IMR-90 (cell line): ENCODE measurements at regions not wholly inside any gene's neighbourhood (a gene's known extent, or its start where the extent isn't known, plus 50 kb on each side); places are given as distances from the start of the nearest gene placed in this dataset.

Experiments used
- ATAC-seq: fragments of 200-7000 bp; cut with Tn5 transposase; 2 replicates; pipeline ENCODE4 v1.9.1; 2020; ENCODE audit warnings: low read depth, mild to moderate bottlenecking, moderate library complexity
- BruUV-seq: library from RNA; stranded (reverse); fragments of 400-500 nt; replicated peaks from 2 replicates; lab custom pipeline; 2021; lab: Mats Ljungman, UMichigan
- CTCF ChIA-PET: fragments of 300-600 bp; formaldehyde crosslinking; extraction: SDS; loops from one replicate; lab custom pipeline; 2021; ENCODE audit warnings: antibody characterized with exemption; lab: Yijun Ruan, JAX
- POLR2A ChIA-PET: fragments of 300-600 bp; sonication (Branson Sonifier 250); formaldehyde crosslinking; loops from one replicate; lab custom pipeline; 2022; ENCODE audit warnings: antibody characterized with exemption; ENCODE audit not compliant: unreplicated experiment; lab: Charles Lee
- DNase-seq: peaks from one replicate; pipeline ENCODE4 v3.0.0; 2013
- H2AFZ ChIP-seq: replicated peaks from 2 replicates; pipeline ENCODE3; 2013; ENCODE audit warnings: low read length, mild to moderate bottlenecking; ENCODE audit not compliant: poor library complexity
- H2AK5ac ChIP-seq: 2 replicates; pipeline ENCODE4 v1.6.1; 2013; ENCODE audit warnings: low read depth, low read length, inconsistent platforms
- H2AK9ac ChIP-seq: replicated peaks from 2 replicates; pipeline ENCODE3; 2013; ENCODE audit warnings: mild to moderate bottlenecking, low read depth, low read length, moderate library complexity; ENCODE audit not compliant: poor library complexity
- H2BK120ac ChIP-seq: 2 replicates; pipeline ENCODE4 v1.6.1; 2013; ENCODE audit warnings: low read depth, low read length, inconsistent platforms
- H2BK15ac ChIP-seq: 3 replicates; pipeline ENCODE4 v1.6.1; 2013; ENCODE audit warnings: low read depth, low read length, inconsistent platforms
- H2BK20ac ChIP-seq: 2 replicates; pipeline ENCODE4 v1.6.1; 2013; ENCODE audit warnings: low read depth, mild to moderate bottlenecking, inconsistent platforms, low read length, moderate library complexity
- H2BK5ac ChIP-seq: 2 replicates; pipeline ENCODE4 v1.6.1; 2013; ENCODE audit warnings: mild to moderate bottlenecking, low read depth, low read length, inconsistent platforms; ENCODE audit not compliant: poor library complexity, severe bottlenecking
- H3K14ac ChIP-seq: replicated peaks from 2 replicates; pipeline ENCODE4 v1.6.1; 2013; ENCODE audit warnings: low read depth, low read length, inconsistent platforms
- H3K18ac ChIP-seq: 2 replicates; pipeline ENCODE4 v1.6.1; 2013; ENCODE audit warnings: low read depth, low read length, control low read depth
- H3K23ac ChIP-seq: 2 replicates; pipeline ENCODE4 v1.6.1; 2013; ENCODE audit warnings: low read depth, low read length, inconsistent platforms
- H3K27ac ChIP-seq: 2 replicates; pipeline ENCODE4 v1.5.1; 2013; ENCODE audit warnings: mild to moderate bottlenecking, control low read depth, low read length; ENCODE audit not compliant: insufficient read depth
- H3K27me3 ChIP-seq: 2 replicates; pipeline ENCODE4 v1.6.1; 2013; ENCODE audit warnings: low read length; ENCODE audit not compliant: control insufficient read depth, insufficient read depth
- H3K36me3 ChIP-seq: 2 replicates; pipeline ENCODE4 v1.6.1; 2013; ENCODE audit warnings: low read length, mixed read lengths; ENCODE audit not compliant: control insufficient read depth, insufficient read depth
- H3K4ac ChIP-seq: 2 replicates; pipeline ENCODE4 v1.6.1; 2013; ENCODE audit warnings: low read depth, low read length, inconsistent platforms
- H3K4me1 ChIP-seq: 2 replicates; pipeline ENCODE4 v1.6.1; 2013; ENCODE audit warnings: low read length, mixed read lengths; ENCODE audit not compliant: control insufficient read depth, insufficient read depth
- H3K4me2 ChIP-seq: 2 replicates; pipeline ENCODE4 v1.6.1; 2013; ENCODE audit warnings: low read depth, mild to moderate bottlenecking, control low read depth, low read length, moderate library complexity
- H3K4me3 ChIP-seq: 2 replicates; pipeline ENCODE4 v1.5.1; 2013; ENCODE audit warnings: low read depth, mild to moderate bottlenecking, control low read depth, low read length, moderate library complexity; ENCODE audit not compliant: insufficient read depth
- H3K56ac ChIP-seq: 2 replicates; pipeline ENCODE4 v1.6.1; 2013; ENCODE audit warnings: low read length, inconsistent platforms; ENCODE audit not compliant: insufficient read depth; ENCODE audit errors: extremely low read depth
- H3K79me1 ChIP-seq, 2 experiments: 2 replicates each; pipeline ENCODE4 v1.6.1; 2013; ENCODE audit warnings: low read length in 2 of 2, inconsistent platforms in 1 of 2, low read depth in 1 of 2
- H3K9ac ChIP-seq: 2 replicates; pipeline ENCODE4 v1.6.1; 2013; ENCODE audit warnings: low read depth, low read length, control low read depth
- H3K9me1 ChIP-seq: 2 replicates; pipeline ENCODE4 v1.6.1; 2013; ENCODE audit warnings: low read length, inconsistent platforms; ENCODE audit not compliant: insufficient read depth
- H3K9me3 ChIP-seq: 2 replicates; pipeline ENCODE4 v1.6.1; 2013; ENCODE audit warnings: low read length; ENCODE audit not compliant: control insufficient read depth, insufficient read depth
- H4K20me1 ChIP-seq: 2 replicates; pipeline ENCODE4 v1.6.1; 2013; ENCODE audit warnings: low read length, inconsistent platforms; ENCODE audit not compliant: insufficient read depth
- H4K5ac ChIP-seq: 2 replicates; pipeline ENCODE4 v1.6.1; 2013; ENCODE audit warnings: mild to moderate bottlenecking, low read depth, low read length, control low read depth
- H4K8ac ChIP-seq, 2 experiments: 2 replicates each; pipeline ENCODE4 v1.6.1; 2013; ENCODE audit warnings: low read depth in 2 of 2, low read length in 2 of 2, control low read depth in 1 of 2, inconsistent platforms in 1 of 2
- H4K91ac ChIP-seq: 2 replicates; pipeline ENCODE4 v1.6.1; 2013; ENCODE audit warnings: low read depth, low read length, inconsistent platforms; ENCODE audit not compliant: insufficient read depth
- BHLHE40 ChIP-seq: fragments of 150-350 bp; IDR thresholded peaks from 2 replicates; pipeline ENCODE4 v1.6.1; 2016; ENCODE audit warnings: mild to moderate bottlenecking, low read depth, low read length
- CEBPB ChIP-seq: IDR thresholded peaks from 2 replicates; pipeline ENCODE4 v1.6.1; 2012; ENCODE audit warnings: low read depth, low read length, improper control_type of control experiment
- CHD1 ChIP-seq: IDR thresholded peaks from 2 replicates; pipeline ENCODE4 v1.6.1; 2012; ENCODE audit warnings: low read depth, low read length, improper control_type of control experiment
- CTCF ChIP-seq: conservative IDR thresholded peaks from 2 replicates; pipeline ENCODE4 v1.5.1; 2012; ENCODE audit warnings: mild to moderate bottlenecking, low read depth, low read length, improper control_type of control experiment
- ELK1 ChIP-seq: fragments of 150-350 bp; IDR thresholded peaks from 2 replicates; pipeline ENCODE4 v1.6.1; 2016; ENCODE audit warnings: low read depth, mild to moderate bottlenecking, low read length, moderate library complexity, borderline replicate concordance
- NFE2L2 ChIP-seq: fragments of 150-350 bp; IDR thresholded peaks from 2 replicates; pipeline ENCODE4 v1.6.1; 2016; ENCODE audit warnings: low read depth, mild to moderate bottlenecking, low read length
- RAD21 ChIP-seq: IDR thresholded peaks from 2 replicates; pipeline ENCODE4 v1.6.1; 2012; ENCODE audit warnings: low read length, improper control_type of control experiment
- SMC3 ChIP-seq: fragments of 150-350 bp; IDR thresholded peaks from 2 replicates; pipeline ENCODE4 v1.6.1; 2016; ENCODE audit warnings: low read depth, mild to moderate bottlenecking, antibody characterized with exemption, low read length, moderate library complexity
- USF2 ChIP-seq: fragments of 150-350 bp; IDR thresholded peaks from 2 replicates; pipeline ENCODE4 v1.6.1; 2017; ENCODE audit warnings: mild to moderate bottlenecking, antibody characterized with exemption, low read length, low read depth
- WGBS, 2 experiments: methylation state at CpG; one replicate each; pipeline versions ENCODE4 v1.1.5 to v1.1.7; 2013; ENCODE audit warnings: missing lambda C conversion rate in 2 of 2; ENCODE audit not compliant: insufficient read length in 1 of 2; ENCODE audit errors: extremely low coverage in 2 of 2; 5-methylcytosine and 5-hydroxymethylcytosine counted together
- dilution Hi-C: fragments of 300-500 bp; cut with HindIII; formaldehyde crosslinking; loops from one replicate; pipeline ENCODE4 v1.14.3; 2018; ENCODE audit warnings: low sequenced_read_pairs; ENCODE audit not compliant: unreplicated experiment
- in situ Hi-C: fragments of 300-500 bp; cut with MboI; formaldehyde crosslinking; loops from 3 replicates; pipeline ENCODE4 v1.14.3; 2019; ENCODE audit warnings: low sequenced_read_pairs, inconsistent platforms, mixed read lengths
- intact Hi-C: fragments of 100-400 bp; cut with micrococcal nuclease; formaldehyde crosslinking; loops from 2 replicates; pipeline ENCODE4 v1.10.0; 2022

GRCh38 chr4:117844594-117844993 is 189.7 kb upstream of the NDST3 start:
- no peaks in the 10 kb centered on the region for H3K4me1 ChIP-seq
- no peak overlapping the region for H2AK5ac ChIP-seq
- DNase-seq (no peak), ATAC-seq (no peak)
- H2BK20ac ChIP-seq, result no peak overlapping the region
- H2AFZ ChIP-seq, result no peak overlapping the region
- TF ChIP-seq ELK1, result no peak
- TF ChIP-seq SMC3, result no peak
- TF ChIP-seq NFE2L2, result no peak
- no peak for TF ChIP-seq USF2
- no peak for TF ChIP-seq CEBPB
- no peak for TF ChIP-seq CTCF
- no peak for TF ChIP-seq RAD21
- TF ChIP-seq CHD1, result no peak
- no peak for TF ChIP-seq BHLHE40
- H4K5ac ChIP-seq, result no peak overlapping the region
- in situ Hi-C loops, result no loop called here
- H2BK120ac ChIP-seq, result no peak overlapping the region
- H2BK15ac ChIP-seq, result no peak overlapping the region
- ChIA-PET CTCF (interaction anchor here (0.5 kb wide), 1 partner anchor 169 kb away, joined by 3 read pairs; no protein-coding TSS in a partner anchor), POLR2A (no interaction called here)
- no peak overlapping the region for H3K23ac ChIP-seq
- H3K36me3 ChIP-seq, result no peaks in the 10 kb centered on the region
- no peaks in the 10 kb centered on the region for H3K27me3 ChIP-seq
- no peak overlapping the region for H3K4ac ChIP-seq
- H3K4me2 ChIP-seq, result no peak overlapping the region
- intact Hi-C loops, result no loop called here
- no peak overlapping the region for H3K14ac ChIP-seq
- H3K27ac ChIP-seq, result no peak overlapping the region
- no CpG with 5 or more reads among the region's 1 CpG for WGBS, 2 experiments
- no peaks in the 10 kb centered on the region for H3K9me3 ChIP-seq
- no peak overlapping the region for H2BK5ac ChIP-seq
- H4K91ac ChIP-seq, result no peak overlapping the region
- BruUV-seq, result no TSS peak
- no peak overlapping the region for H3K9ac ChIP-seq
- no peak overlapping the region for H2AK9ac ChIP-seq
- dilution Hi-C loops, result no loop called here
- no peaks in the 10 kb centered on the region for H3K9me1 ChIP-seq
- no peak overlapping the region for H3K18ac ChIP-seq
- no peaks in the 10 kb centered on the region for H3K79me1 ChIP-seq
- no peak overlapping the region for H3K4me3 ChIP-seq
- no peak overlapping the region for H3K56ac ChIP-seq
- H4K8ac ChIP-seq, result no peak overlapping the region
- H4K20me1 ChIP-seq, result no peaks in the 10 kb centered on the region
